ENCODE measurements at regions not wholly inside any gene's neighbourhood (a gene's known extent, or its start where the extent isn't known, plus 50 kb on each side); places are given as distances from the start of the nearest gene placed in this dataset.
"Not testable (repeated sequence)": the region's sequence is repeated elsewhere in the genome, so short reads cannot be mapped to it uniquely, and the experiment has no call there.

DNA sequence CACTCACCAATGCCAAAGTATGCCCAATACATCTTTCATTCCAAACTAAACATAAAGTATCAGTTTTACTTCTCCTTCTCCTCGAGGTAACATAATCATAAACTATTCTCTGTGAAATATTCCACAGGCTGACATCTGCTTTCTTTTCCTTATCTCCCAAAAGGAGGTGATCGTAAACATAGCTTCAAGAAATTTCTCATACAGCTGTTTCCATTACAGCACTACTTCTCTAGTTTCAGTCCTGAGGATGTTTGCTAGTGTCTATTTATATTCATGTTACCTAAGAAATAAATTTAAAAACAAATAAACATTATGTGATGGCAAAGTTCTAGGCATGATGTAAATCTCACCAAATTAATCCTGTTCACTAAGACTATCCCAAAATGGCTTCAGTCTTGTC, 90.1 kb upstream of the CPSF6 start:
- no peak for DNase-seq

DNA sequence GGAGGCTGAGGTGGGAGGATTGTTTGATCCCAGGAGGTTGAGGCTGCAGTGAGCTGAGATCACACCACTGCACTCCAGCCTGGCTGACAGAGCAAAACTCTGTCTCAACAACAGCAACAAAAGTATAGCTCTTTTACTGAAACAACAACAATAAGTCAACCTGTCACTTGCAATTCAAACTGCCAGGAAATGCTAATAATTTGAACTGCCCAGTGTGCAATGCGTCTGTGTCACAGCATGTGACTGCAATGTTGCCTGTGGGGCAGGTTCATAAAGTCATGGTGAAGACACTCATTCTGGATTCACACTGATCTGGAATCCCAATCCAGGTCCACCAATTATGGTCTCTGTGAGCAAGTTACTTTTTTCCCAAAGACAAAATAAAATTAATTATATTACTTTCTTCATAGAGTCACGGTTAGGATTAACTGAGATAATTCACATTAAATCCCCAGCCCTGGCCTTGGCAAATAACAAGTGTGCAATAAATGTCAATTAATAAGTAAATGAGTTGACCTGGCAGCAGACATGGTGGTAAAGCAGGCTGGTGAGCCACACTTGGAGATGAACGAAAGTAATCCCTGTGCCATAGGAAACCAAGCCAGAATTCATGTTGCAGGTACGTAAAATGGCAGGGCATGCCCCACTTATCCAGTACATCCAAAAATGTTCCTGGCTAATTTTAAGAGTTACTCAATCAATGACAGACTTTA, 89.1 kb upstream of the CPSF6 start:
- no peak for DNase-seq

DNA sequence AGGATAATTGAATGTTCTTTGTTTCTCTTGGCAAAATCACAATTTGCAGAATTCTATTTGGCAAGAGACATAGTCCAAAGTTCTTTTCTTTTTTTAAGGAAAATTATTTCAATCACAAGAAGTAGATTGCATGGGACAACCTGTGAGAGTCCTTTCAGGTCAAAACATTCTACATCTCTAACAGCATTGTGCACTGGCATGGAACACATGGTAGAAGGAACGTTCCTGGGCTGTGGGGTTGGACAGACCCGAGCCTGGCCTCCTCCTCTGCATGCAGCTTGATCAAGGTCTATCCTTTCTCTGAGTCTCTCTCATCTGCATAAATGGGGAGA, 88.6 kb upstream of the CPSF6 start:
- DNase-seq: no peak

DNA sequence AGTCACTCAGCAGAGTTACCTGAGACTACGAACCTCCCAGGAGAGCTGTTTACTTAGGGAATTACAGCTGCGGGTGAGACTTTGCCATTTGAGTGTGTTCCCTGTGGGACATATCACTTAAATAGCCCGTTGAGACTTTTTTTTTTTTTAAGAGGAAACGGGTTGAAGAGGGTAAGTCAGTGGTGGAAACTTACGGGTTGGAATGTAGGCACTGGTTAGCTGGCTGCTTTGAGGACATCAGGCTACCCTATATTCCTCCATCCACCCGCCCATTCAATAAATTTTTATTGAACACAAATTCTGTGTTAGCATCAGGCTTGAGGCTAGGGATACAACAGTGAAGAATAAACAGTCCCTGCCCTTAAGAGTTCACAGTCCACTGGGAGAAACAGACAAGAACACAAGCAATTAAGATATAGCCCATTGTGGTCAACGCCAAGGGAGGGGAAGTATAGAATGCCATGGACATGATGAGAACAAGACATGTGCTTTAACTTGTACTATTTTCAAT, 88.1 kb upstream of the CPSF6 start:
- no peak for DNase-seq

DNA sequence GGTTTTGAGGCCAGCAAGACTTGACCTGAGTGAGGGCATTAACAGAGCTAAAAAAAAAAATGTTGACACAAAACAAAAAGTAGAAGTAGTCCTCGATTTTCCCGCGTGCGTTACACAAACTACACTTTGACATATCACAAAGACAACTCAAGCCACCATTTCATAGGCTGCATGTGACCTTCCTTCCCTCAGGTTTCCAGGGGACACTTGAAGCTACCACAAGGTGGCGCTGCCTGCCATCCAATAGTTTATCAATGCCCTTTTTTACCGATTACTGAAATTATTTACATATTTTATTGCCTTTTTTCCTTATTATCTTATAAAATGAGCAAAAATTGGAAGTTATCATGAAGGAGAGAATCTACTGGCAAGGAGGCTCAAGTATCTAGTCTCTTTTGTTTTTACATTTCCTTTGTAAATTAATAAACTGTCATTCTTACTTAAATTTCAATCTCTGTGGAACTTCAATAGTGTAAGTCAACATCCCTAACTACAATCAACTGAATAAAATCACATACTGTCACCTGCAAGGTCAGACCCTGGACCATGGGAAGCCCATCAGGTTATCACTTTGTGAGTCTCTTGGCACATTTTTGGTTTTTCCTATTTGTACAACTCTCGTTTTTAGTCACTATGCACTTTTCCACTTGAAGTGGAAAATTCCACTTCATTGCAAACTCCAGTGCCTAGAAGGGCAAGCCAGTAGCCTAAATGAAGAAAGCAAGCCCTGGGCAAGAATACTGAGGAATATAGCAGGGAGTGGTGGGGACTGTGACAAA, 84.6 kb upstream of the CPSF6 start:
- peak; percentile 85 for DNase-seq

DNA sequence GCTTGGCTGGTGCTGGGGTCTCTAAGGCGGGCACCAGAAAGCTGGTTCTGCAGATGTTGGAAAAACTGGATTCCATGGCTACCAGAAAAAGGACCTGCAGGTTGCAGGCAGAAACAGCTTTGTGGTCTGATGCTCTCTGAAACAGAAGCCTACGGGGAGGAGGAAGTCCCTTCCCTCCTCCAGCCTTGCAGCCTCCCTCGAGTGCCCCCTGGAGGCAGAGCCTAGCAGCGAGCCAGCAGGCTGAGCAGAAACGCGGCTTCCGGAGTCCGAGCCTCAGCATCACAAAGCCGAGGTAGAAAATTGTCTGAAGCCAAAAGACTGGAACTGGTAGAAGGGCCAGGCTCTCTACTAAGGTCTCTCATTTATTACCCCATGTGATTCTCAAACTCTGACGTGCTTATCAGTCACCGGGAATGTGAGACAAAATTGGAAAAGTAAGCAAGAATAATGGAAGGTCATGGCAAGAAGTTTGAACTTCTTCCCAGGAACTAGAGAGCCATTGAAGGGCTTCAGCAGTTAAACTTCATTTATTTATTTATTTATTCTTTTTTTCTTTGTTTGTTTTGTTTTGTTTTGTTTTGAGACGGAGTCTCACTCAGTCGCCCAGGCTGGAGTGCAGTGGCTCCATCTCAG, 82.2 kb upstream of the CPSF6 start:
- DNase-seq: peak; percentile 96

DNA sequence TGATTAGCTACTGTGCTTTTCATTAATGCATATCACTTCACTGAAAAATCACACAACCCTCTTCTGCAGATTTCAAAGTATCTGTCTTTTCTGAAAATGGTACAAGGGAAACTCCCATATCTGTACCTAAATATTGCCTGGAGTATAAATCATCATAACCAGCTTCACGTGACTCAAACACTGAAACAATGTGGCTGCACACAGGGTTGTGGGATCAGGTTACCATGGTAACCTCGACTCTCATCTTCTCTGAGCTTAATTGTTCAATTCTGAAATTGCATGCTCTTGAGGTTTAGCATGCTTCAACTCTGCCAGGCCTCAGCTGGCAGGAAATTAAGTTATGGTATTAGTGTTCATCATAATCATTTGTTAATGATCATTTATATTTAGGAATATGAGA, 77.5 kb upstream of the CPSF6 start:
- DNase-seq: peak; percentile 65

DNA sequence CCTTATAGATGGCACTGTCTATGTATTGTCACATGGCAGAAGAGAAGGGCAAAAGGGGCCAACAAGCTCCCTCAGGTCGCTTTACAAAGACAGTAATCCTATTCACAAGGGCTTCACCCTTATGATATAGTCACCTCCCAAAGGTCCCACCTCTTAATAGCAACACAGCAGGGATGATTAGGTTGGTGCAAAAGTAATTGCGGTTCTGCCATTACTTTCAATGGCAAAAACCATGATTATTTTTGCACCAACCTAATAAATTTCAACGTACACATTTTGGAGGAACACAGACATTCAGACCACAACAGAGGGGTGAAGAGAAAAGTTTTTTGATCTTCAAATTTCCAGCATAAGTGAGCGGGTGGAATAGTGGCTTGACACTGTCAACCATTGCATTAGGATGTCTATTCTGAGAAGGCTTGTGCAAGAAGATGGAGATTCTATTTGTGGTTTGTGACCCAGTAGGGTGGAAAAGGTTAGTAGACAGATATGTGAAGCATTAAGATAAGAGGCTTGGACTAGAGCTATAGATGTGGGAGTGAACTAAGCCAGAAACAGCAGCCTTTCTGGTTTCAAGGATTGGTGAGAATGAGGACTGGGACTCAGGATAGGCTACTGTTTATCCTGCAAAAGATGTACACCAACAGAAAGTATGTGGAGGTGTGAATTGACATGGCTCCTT, 75.5 kb upstream of the CPSF6 start:
- DNase-seq: no peak

DNA sequence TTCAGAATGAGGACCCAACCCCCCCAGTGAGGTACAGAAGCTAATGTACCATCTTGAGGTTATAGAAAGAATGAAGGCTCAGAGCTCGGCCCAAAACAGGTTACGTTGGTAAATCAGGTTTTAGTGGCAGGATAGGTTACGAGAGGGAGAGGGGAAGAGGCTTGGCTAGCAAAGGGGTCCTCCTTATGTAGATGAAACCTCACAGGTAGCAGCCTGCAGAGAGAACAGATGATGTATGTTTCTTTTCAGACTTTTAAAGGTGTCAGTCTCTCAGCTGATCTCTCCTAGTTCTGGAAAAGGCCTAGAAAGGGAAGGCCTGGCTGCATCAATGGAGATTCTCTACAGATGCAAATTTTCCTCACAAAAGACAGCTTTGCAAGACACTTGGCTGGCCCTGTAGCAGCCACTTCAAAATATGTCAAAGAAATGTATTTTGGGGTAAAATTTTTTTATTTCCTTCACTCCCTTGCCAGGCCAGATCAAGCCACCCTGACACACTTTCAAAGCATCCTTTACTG, 71.7 kb upstream of the CPSF6 start:
- DNase-seq: no peak

DNA sequence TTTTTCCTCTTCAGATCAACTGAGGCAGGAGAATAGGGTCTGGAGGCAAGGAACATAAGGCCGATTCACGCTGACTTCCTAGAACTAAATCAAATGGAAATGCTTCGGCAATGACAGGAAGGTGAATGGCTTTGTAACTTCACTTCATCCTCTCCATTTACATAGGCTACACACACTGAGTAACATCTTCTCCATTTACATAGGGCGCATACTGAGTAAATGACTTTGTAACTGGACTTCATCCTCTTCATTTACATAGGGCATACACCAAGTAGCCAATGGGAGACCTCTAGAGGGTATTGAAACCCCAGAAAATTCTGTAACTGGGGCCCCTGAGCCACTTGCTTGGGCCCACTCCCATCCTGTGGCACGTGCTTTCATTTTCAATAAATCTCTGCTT, 71.0 kb upstream of the CPSF6 start:
- DNase-seq: no peak

DNA sequence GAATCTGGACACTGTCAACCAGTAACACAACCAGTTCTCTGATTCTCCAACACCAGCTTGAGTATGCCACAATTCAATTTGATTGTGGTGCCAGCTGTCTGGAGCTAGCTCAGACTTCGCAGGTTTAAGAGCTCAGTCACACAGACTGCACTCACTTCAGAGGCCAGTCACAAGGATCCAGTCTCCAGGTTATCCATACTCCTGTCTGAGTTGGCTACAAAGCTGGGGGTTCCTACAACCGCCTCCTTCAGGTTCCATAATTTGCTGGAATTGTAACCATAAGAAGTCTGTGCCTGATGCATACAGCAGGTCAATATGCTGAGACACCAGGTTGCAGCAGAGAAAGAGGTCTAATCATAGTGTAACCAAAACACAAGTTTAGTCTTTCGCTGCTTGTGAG, 70.5 kb upstream of the CPSF6 start:
- no peak for DNase-seq

DNA sequence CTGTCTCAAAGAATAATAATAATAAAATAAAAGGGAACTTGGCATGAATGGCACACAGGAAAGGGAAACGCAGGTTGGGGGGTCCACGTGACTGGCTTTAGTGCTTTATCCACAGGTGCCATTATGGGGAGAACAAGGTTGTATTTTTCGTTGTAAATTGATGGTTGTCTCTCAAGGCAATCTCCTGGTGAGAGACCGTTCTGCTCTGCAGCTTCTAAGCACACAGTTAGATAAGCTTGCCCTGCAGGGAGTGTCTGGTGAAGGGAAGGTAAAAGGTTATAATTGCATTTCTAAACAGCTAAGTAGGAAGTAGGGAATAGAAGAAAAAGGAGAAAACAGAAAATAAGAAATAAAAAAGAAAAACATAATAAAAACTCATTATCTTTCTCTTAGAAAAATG, 69.1 kb upstream of the CPSF6 start:
- no peak for DNase-seq

DNA sequence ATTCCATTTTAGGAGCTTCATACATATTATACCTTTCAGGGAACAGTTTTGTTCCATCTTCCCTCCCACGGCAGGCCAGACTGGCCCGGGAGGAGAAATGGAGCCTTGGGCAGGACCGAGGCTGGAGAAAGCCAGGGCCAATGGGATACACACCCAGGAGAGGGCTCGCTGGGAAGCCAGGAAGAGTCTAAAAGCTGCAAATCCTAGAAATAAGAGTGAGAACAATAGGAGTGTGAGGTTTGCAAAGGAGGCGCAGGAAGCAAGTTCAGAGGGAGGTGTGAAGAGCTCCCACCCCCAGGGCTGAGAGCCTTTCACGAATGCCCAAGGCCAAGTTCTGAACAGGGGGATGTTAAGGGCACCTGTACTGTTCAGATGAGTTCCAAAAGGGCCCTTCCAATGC, 67.5 kb upstream of the CPSF6 start:
- DNase-seq: no peak

DNA sequence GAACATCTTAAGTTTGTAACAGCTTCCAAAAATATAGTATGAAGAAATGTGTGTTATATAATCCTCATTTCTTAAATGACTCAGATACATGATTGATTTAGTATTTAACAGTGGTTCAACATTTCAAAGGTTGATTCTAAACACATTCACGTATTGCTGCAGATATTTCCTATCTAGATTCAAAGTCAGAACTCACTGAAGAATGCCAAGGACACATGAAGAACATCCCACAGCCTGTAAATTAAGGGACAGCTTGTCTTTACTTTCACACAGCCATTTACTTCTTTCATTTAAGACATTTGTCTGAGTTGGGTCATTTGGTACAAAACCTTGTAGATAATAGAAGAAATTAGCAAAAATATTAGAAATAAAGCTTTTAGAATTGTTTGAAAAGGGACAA, 66.9 kb upstream of the CPSF6 start:
- no peak for DNase-seq

DNA sequence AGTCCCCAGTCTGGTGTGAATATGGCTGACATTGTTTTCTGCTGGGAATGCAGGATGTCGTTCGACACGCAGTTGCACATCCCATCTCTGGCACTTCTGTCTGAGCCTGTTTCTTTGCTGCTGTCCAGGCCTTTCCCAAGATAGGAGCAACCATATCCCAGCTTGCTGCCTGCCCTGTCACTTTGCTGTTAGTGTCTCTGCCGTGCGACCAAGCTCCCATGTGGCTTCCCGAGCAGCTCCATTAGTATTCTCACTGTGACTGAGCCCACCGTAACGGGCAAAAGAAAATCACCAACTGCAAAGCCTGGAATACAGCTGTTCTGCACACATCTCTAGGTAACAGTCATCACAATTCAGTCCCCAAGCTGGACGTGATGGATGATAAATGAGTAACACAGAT, 66.0 kb upstream of the CPSF6 start:
- DNase-seq: no peak

DNA sequence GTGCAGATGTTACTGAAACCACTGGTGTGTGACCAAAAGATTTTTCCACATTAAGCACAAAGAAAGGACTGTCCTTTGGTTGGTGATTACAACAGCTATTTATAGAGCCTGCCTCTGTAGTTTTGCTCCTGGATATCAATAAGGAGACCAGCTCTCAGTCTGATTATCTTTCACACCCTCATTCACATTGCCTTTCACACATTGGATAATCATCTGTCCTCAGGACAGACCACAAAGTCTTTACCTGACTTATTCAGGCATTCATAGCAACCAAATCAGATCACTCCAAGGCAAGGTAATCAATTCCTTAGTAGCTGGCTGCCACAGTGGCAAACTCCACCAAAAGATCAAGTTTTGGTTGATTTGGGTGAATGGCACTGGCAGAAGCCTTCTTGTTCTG, 59.6 kb upstream of the CPSF6 start:
- no peak for DNase-seq

DNA sequence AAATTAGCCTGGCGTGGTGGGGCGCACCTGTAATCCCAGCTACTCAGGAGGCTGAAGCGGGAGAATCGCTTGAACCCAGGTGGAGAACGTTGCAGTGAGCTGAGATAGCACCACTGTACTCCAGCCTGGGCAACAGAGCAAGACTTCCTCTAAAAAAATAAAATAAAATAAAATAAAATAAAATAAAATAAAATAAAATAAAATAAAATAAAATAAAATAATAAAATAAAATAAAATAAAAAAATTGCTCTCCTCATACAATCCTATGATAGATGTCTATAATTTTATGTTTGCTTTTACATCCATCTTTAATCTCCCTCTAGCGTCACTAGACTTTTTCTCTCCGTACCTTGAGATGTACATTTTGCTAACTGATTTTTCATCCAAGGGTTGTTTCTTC, 51.8 kb upstream of the CPSF6 start:
- not testable (repeated sequence) for DNase-seq

DNA sequence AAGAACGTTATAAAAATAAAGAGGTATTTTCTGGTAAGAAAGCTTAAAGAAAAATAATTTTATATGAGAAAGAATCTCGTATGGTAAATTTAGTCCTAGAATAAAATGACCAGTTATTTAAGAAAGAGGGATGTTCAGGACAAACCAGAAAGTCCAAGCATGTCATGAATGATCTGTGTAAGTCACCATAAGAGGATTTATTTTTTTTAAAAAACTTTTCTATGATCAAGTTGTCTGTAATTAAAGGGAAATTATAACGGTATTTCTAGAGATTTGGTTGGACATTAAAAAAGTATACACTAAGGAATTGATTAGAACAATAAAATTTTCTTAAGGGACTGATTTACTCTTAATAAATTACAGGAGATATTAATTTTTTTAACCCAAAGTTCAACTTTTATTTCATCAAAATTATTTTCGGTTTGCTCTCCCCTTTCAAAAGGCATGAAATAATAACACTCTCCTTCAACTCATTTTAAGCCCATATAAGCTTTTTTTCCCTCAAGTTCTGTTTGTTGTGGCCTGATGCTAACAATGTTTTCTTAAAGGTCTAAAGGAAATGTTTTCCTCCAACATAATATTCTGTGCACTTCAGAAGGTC, 49.9 kb upstream of the CPSF6 start:
- DNase-seq: no peak
